ENCODE measurements at regions not wholly inside any gene's neighbourhood (a gene's known extent, or its start where the extent isn't known, plus 50 kb on each side); places are given as distances from the start of the nearest gene placed in this dataset.
"Not testable (repeated sequence)": the region's sequence is repeated elsewhere in the genome, so short reads cannot be mapped to it uniquely, and the experiment has no call there.

GRCh38 chr5:15366676-15367391 is 133.1 kb upstream of the FBXL7 start:
- DNase-seq (ENCODE audit: insufficient read length, low spot score) (no peak), FAIRE-seq (no peak)
- no peak for TF ChIP-seq CTCF (IDR thresholded peaks at IDR 0.05; ENCODE audit: insufficient read depth, missing control alignments)

GRCh38 chr5:15365070-15365469 is 134.9 kb upstream of the FBXL7 start:
- no peak for TF ChIP-seq CTCF (IDR thresholded peaks at IDR 0.05; ENCODE audit: insufficient read depth, missing control alignments)
- FAIRE-seq (no peak), DNase-seq (ENCODE audit: insufficient read length, low spot score) (no peak)

- DNase-seq (ENCODE audit: insufficient read length, low spot score), result no peak
- no peak for FAIRE-seq
- no peak for TF ChIP-seq CTCF (IDR thresholded peaks at IDR 0.05; ENCODE audit: insufficient read depth, missing control alignments)
Observed at GRCh38 chr5:15363601-15364000, 136.4 kb upstream of the FBXL7 start.

GRCh38 chr5:15357092-15357453 is 142.9 kb upstream of the FBXL7 start:
- not testable (repeated sequence) for FAIRE-seq; DNase-seq (ENCODE audit: insufficient read length, low spot score)

GRCh38 chr5:15356308-15357091 is 143.5 kb upstream of the FBXL7 start:
- FAIRE-seq; DNase-seq (ENCODE audit: insufficient read length, low spot score): not testable (repeated sequence)

GRCh38 chr5:15354021-15354420 is 146.0 kb upstream of the FBXL7 start:
- FAIRE-seq, result no peak
- no peak for TF ChIP-seq CTCF (IDR thresholded peaks at IDR 0.05; ENCODE audit: insufficient read depth, missing control alignments)
- DNase-seq (ENCODE audit: insufficient read length, low spot score), result no peak

GRCh38 chr5:15353086-15353645 is 146.8 kb upstream of the FBXL7 start:
- no peak for FAIRE-seq
- no peak for TF ChIP-seq CTCF (IDR thresholded peaks at IDR 0.05; ENCODE audit: insufficient read depth, missing control alignments)
- DNase-seq (ENCODE audit: insufficient read length, low spot score), result no peak

- no peak for FAIRE-seq
- no peak for DNase-seq (ENCODE audit: insufficient read length, low spot score)
- no peak for TF ChIP-seq CTCF (IDR thresholded peaks at IDR 0.05; ENCODE audit: insufficient read depth, missing control alignments)
Observed at GRCh38 chr5:15350614-15351013, 149.4 kb upstream of the FBXL7 start.
